ENCODE measurements at regions not wholly inside any gene's neighbourhood (a gene's known extent, or its start where the extent isn't known, plus 50 kb on each side); places are given as distances from the start of the nearest gene placed in this dataset.

GRCh38 chr6:91852252-91852651 is 1265.4 kb upstream of the MAP3K7 start:
- TF ChIP-seq EZH2phosphoT487 (IDR thresholded peaks at IDR 0.05; ENCODE audit: low read depth) = no peak
- no peak for TF ChIP-seq CTCF (IDR thresholded peaks at IDR 0.05; ENCODE audit: low read depth, low read length)

Measured in OCI-LY3 (cell line).